Caco-2 (cell line): ENCODE measurements at regions not wholly inside any gene's neighbourhood (a gene's known extent, or its start where the extent isn't known, plus 50 kb on each side); places are given as distances from the start of the nearest gene placed in this dataset.

Source experiments
- BruUV-seq: library from RNA; stranded (reverse); fragments of 400-500 nt; replicated peaks from 2 replicates; lab custom pipeline; 2021; lab: Mats Ljungman, UMichigan
- CTCF ChIA-PET: fragments of 300-600 bp; sonication (Branson Sonifier 250); formaldehyde crosslinking; loops from one replicate; lab custom pipeline; 2022; ENCODE audit warnings: antibody characterized with exemption; lab: Charles Lee
- POLR2A ChIA-PET: fragments of 300-600 bp; sonication (Branson Sonifier 250); formaldehyde crosslinking; loops from one replicate; lab custom pipeline; 2022; ENCODE audit warnings: antibody characterized with exemption; lab: Charles Lee
- DNase-seq, 2 experiments: peaks; one replicate each; pipeline versions ENCODE4 v3.0.0 to v3.0.0-alpha.2; 2020 to 2022
- H3K27me3 ChIP-seq: replicated peaks from 2 replicates; pipeline ENCODE4 v1.6.0; 2011; ENCODE audit warnings: low read length; ENCODE audit not compliant: control insufficient read depth, insufficient read depth
- H3K36me3 ChIP-seq: 2 replicates; pipeline ENCODE4 v1.5.1; 2011; ENCODE audit warnings: low read length; ENCODE audit not compliant: control insufficient read depth, insufficient read depth
- H3K4me1 ChIP-seq: fragments of 250-450 bp; sonication (Bioruptor Pico); 2 replicates; pipeline ENCODE4 v1.5.1; 2020; ENCODE audit warnings: mild to moderate bottlenecking
- H3K4me3 ChIP-seq: 2 replicates; pipeline ENCODE4 v1.5.1; 2011; ENCODE audit warnings: low read depth, mild to moderate bottlenecking, control low read depth, low read length
- H3K9me3 ChIP-seq: fragments of 250-450 bp; sonication (Bioruptor Pico); 2 replicates; pipeline ENCODE4 v1.5.1; 2020; ENCODE audit warnings: mild to moderate bottlenecking, moderate library complexity
- H3K27ac Mint-ChIP-seq: one replicate; pipeline ENCODE4 v1.8.0; 2022; ENCODE audit warnings: mixed read lengths; ENCODE audit not compliant: unreplicated experiment
- H3K27me3 Mint-ChIP-seq: one replicate; pipeline ENCODE4 v1.8.0; 2022; ENCODE audit warnings: mixed read lengths; ENCODE audit not compliant: insufficient read depth, unreplicated experiment
- H3K36me3 Mint-ChIP-seq: one replicate; pipeline ENCODE4 v1.8.0; 2022; ENCODE audit warnings: mild to moderate bottlenecking, mixed read lengths; ENCODE audit not compliant: insufficient read depth, unreplicated experiment
- H3K4me1 Mint-ChIP-seq: one replicate; pipeline ENCODE4 v1.8.0; 2022; ENCODE audit warnings: low read depth, mixed read lengths; ENCODE audit not compliant: unreplicated experiment
- H3K4me3 Mint-ChIP-seq: one replicate; pipeline ENCODE4 v1.8.0; 2022; ENCODE audit warnings: mild to moderate bottlenecking, moderate library complexity, mixed read lengths; ENCODE audit not compliant: unreplicated experiment
- H3K9me3 Mint-ChIP-seq: one replicate; pipeline ENCODE4 v1.8.0; 2022; ENCODE audit warnings: mixed read lengths; ENCODE audit not compliant: unreplicated experiment
- CTCF ChIP-seq, 2 experiments: fragments of 200-600 bp in 1 of 2; IDR thresholded peaks; 1 replicate in 1 of 2; 2 replicates in 1 of 2; pipeline versions ENCODE4 v1.5.1 to v1.8.0; 2011 to 2022; ENCODE audit warnings: antibody characterized with exemption in 1 of 2, control low read depth in 1 of 2, inconsistent platforms in 1 of 2, low read depth in 1 of 2, low read length in 1 of 2, mild to moderate bottlenecking in 1 of 2, moderate library complexity in 1 of 2; ENCODE audit not compliant: insufficient read depth in 1 of 2, severe bottlenecking in 1 of 2, unreplicated experiment in 1 of 2
- intact Hi-C: fragments of 100-400 bp; cut with micrococcal nuclease; formaldehyde crosslinking; loops from one replicate; pipeline ENCODE4 v1.10.0; 2022; ENCODE audit not compliant: unreplicated experiment

DNA sequence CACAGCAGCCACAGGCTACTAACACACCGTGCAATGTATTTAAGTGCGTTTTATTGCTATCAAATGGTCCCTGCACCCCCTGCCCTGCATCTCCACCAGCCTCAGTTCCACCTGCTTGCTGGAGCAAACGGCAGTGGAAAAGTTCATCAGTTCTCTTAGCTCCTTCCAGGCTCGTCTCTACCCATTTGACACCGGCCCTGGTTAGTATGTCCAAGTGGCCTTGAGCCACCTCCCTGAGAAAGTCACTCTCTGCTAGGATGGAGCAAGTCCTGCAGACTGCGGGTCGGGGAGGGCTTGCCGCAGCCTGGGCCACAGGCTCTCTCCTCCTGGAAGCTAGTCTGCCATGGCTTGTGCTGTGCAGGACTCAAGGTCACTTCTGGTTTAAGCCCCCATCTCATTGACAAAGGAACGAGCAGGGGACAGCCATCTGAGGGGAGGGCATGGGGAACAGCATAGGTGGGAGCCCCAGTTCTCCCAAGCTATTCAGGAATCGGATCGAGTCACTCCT, 74.9 kb downstream of the RHOB start:
- no peak for DNase-seq
- Mint-ChIP-seq H3K36me3 (no peaks in the 10 kb centered on the region), H3K4me1 (peaks cover 16% of the 10 kb centered on the region), H3K27ac (no peak overlapping the region), H3K9me3 (no peaks in the 10 kb centered on the region), H3K4me3 (no peak overlapping the region), H3K27me3 (no peaks in the 10 kb centered on the region)
- Histone ChIP-seq H3K9me3 (no peaks in the 10 kb centered on the region), H3K4me1 (peaks cover 14% of the 10 kb centered on the region), H3K27me3 (no peaks in the 10 kb centered on the region), H3K36me3 (no peaks in the 10 kb centered on the region), H3K4me3 (no peak overlapping the region)
- TF ChIP-seq CTCF (IDR thresholded peaks at IDR 0.05; ENCODE audit: insufficient read depth in 1 of 2, low read depth in 1 of 2, low read length in 1 of 2, severe bottlenecking in 1 of 2, unreplicated experiment in 1 of 2), result no peak
- no TSS peak for BruUV-seq
- intact Hi-C loops, result no loop called here
- POLR2A ChIA-PET, result no interaction called here
- CTCF ChIA-PET, result no interaction called here

GRCh38 chr2:20523073-20523798, 76.4 kb downstream of the RHOB start:
- H3K27ac Mint-ChIP-seq, result no peak overlapping the region
- H3K4me3 ChIP-seq, result no peak overlapping the region
- no peaks in the 10 kb centered on the region for H3K9me3 Mint-ChIP-seq
- H3K27me3 Mint-ChIP-seq, result no peaks in the 10 kb centered on the region
- no peaks in the 10 kb centered on the region for H3K9me3 ChIP-seq
- DNase-seq, result no peak
- no TSS peak for BruUV-seq
- CTCF ChIA-PET, result no interaction called here
- H3K4me3 Mint-ChIP-seq, result no peak overlapping the region
- no peaks in the 10 kb centered on the region for H3K36me3 ChIP-seq
- TF ChIP-seq CTCF (IDR thresholded peaks at IDR 0.05; ENCODE audit: insufficient read depth in 1 of 2, low read depth in 1 of 2, low read length in 1 of 2, severe bottlenecking in 1 of 2, unreplicated experiment in 1 of 2), result no peak
- POLR2A ChIA-PET, result interaction anchor here (1.4 kb wide), 1 partner anchor 76 kb away, joined by 4 read pairs; the partner anchor contains the start of gene RHOB
- H3K27me3 ChIP-seq, result no peaks in the 10 kb centered on the region
- H3K4me1 Mint-ChIP-seq, result peaks cover 16% of the 10 kb centered on the region
- intact Hi-C loops, result no loop called here
- H3K4me1 ChIP-seq, result peaks cover 14% of the 10 kb centered on the region
- H3K36me3 Mint-ChIP-seq, result no peaks in the 10 kb centered on the region

GRCh38 chr2:20523799-20524187, 76.9 kb downstream of the RHOB start:
- intact Hi-C loops, result loop anchor here (2.0 kb wide), 2 partner anchors 13 to 73 kb away; no protein-coding TSS in a partner anchor
- TF ChIP-seq CTCF (IDR thresholded peaks at IDR 0.05; ENCODE audit: insufficient read depth in 1 of 2, low read depth in 1 of 2, low read length in 1 of 2, severe bottlenecking in 1 of 2, unreplicated experiment in 1 of 2), result no peak
- Mint-ChIP-seq H3K4me3 (no peak overlapping the region), H3K36me3 (no peaks in the 10 kb centered on the region), H3K9me3 (no peaks in the 10 kb centered on the region), H3K4me1 (peaks cover 16% of the 10 kb centered on the region), H3K27me3 (no peaks in the 10 kb centered on the region), H3K27ac (no peak overlapping the region)
- Histone ChIP-seq H3K27me3 (no peaks in the 10 kb centered on the region), H3K4me1 (peaks cover 14% of the 10 kb centered on the region), H3K9me3 (no peaks in the 10 kb centered on the region), H3K4me3 (no peak overlapping the region), H3K36me3 (no peaks in the 10 kb centered on the region)
- no TSS peak for BruUV-seq
- no peak for DNase-seq
- ChIA-PET POLR2A (interaction anchor here (1.4 kb wide), 1 partner anchor 77 kb away, joined by 4 read pairs; the partner anchor contains the start of gene RHOB), CTCF (no interaction called here)
